Spleen (tissue), 11 donors: ENCODE measurements at regions not wholly inside any gene's neighbourhood (a gene's known extent, or its start where the extent isn't known, plus 50 kb on each side); places are given as distances from the start of the nearest gene placed in this dataset.
A peak's percentile ranks its signal among the peaks of the same experiment; 100 is the strongest.

Experiments
- DNase-seq: peaks from one replicate; pipeline ENCODE4 v3.0.0-alpha.2; 2020
- H3K27ac ChIP-seq, 8 donors: fragments of 200-600 bp; sonication (generic) in 7 of 8; 1 replicate in 4 of 8; 2 replicates in 4 of 8; pipeline versions ENCODE4 v1.5.0 to v1.8.0; 2016 to 2021; ENCODE audit warnings: inconsistent platforms in 4 of 8, mild to moderate bottlenecking in 4 of 8, moderate library complexity in 1 of 8
- H3K27me3 ChIP-seq, 7 donors: fragments of 200-600 bp; sonication (generic) in 6 of 7; replicated peaks in 1 of 7; 1 replicate in 4 of 7; 2 replicates in 3 of 7; pipeline versions ENCODE4 v1.5.0 to v1.8.0; 2016 to 2021; ENCODE audit warnings: inconsistent platforms in 3 of 7, mild to moderate bottlenecking in 1 of 7
- H3K36me3 ChIP-seq, 6 donors: fragments of 200-600 bp; sonication (generic) in 5 of 6; 1 replicate in 4 of 6; 2 replicates in 2 of 6; pipeline versions ENCODE4 v1.5.0 to v1.8.0; 2016 to 2021; ENCODE audit warnings: inconsistent platforms in 2 of 6
- H3K4me1 ChIP-seq, 6 donors: fragments of 200-600 bp; sonication (generic) in 5 of 6; 1 replicate in 3 of 6; 2 replicates in 3 of 6; pipeline versions ENCODE4 v1.5.0 to v1.8.0; 2016 to 2021; ENCODE audit warnings: inconsistent platforms in 3 of 6
- H3K4me3 ChIP-seq, 8 donors: fragments of 200-600 bp; sonication (generic) in 7 of 8; 1 replicate in 4 of 8; 2 replicates in 4 of 8; pipeline versions ENCODE4 v1.5.0 to v1.8.0; 2016 to 2021; ENCODE audit warnings: inconsistent platforms in 4 of 8, mild to moderate bottlenecking in 4 of 8, moderate library complexity in 2 of 8
- H3K9me3 ChIP-seq, 8 donors: fragments of 200-600 bp; sonication (generic) in 7 of 8; 1 replicate in 4 of 8; 2 replicates in 4 of 8; pipeline versions ENCODE4 v1.5.0 to v1.8.0; 2016 to 2021; ENCODE audit warnings: inconsistent platforms in 4 of 8
- CTCF ChIP-seq, 11 experiments: fragments of 200-600 bp in 7 of 11; fragments of 450-650 bp in 4 of 11; sonication (generic) in 4 of 11; IDR thresholded peaks in 8 of 11; conservative IDR thresholded peaks in 3 of 11; 1 replicate in 7 of 11; 2 replicates in 4 of 11; pipeline versions ENCODE4 v1.4.0 to v1.8.0; 2016 to 2021; ENCODE audit warnings: antibody characterized with exemption in 11 of 11, inconsistent platforms in 4 of 11, mild to moderate bottlenecking in 1 of 11
- POLR2A ChIP-seq, 3 donors: fragments of 450-650 bp; IDR thresholded peaks; one replicate each; pipeline ENCODE4 v1.5.1; 2017; ENCODE audit warnings: antibody characterized with exemption in 3 of 3, mild to moderate bottlenecking in 1 of 3
- POLR2AphosphoS5 ChIP-seq, 3 donors: sonication (generic); formaldehyde crosslinking; IDR thresholded peaks; one replicate each; pipeline ENCODE4 v1.5.1; 2017; ENCODE audit warnings: antibody characterized with exemption in 3 of 3
- WGBS, 5 donors: extraction: QIAGEN DNeasy Blood & Tissue Kit in 3 of 5; methylation state at CpG; one replicate each; pipeline versions ENCODE4 v1.1.5 to v1.1.7; 2013 to 2018; 5-methylcytosine and 5-hydroxymethylcytosine counted together
- intact Hi-C: fragments of 100-400 bp; cut with DNase I; formaldehyde crosslinking; loops from one replicate; pipeline ENCODE4 v1.15.0; 2023; ENCODE audit warnings: low total_unique reads
- donor health status: healthy with polysubstance abuse.
- donor health status: DM: no; HTN: no; CAD: no; lungs with moderate emphysema.
- donor health status: DM: no; HTN: no; CAD: no.
- donor health status: Bipolar disorder and iron deficiency.
- donor health status: healthy.
- donor health status: DM: no; HTN: no; CAD: no.
- donor health status: DM: yes; HTN: yes; CAD: no.

- intact Hi-C loops, result no loop called here
- 88 to 94% (median 91%) methylated on average over 23 to 24 of the region's 24 CpGs for WGBS, 5 donors
- Histone ChIP-seq H3K27me3 (peaks cover 0 to 23% (median 0%) of the 10 kb centered on the region in 7 donors), H3K4me1 (peaks cover 18 to 58% (median 50%) of the 10 kb centered on the region in 6 donors), H3K9me3 (no peaks in the 10 kb centered on the region), H3K4me3 (no peak overlapping the region), H3K27ac (no peak overlapping the region), H3K36me3 (no peaks in the 10 kb centered on the region)
- TF ChIP-seq CTCF (IDR thresholded peaks at IDR 0.05 in 8 of 11, conservative IDR thresholded peaks at IDR 0.05 in 3 of 11) (no peak), POLR2AphosphoS5 (IDR thresholded peaks at IDR 0.05) (no peak), POLR2A (IDR thresholded peaks at IDR 0.05) (no peak)
- peak; percentile 56 for DNase-seq
These were observed 117.8 kb downstream of the METRNL start for GRCh38 chr17:83196973-83197880.

DNA sequence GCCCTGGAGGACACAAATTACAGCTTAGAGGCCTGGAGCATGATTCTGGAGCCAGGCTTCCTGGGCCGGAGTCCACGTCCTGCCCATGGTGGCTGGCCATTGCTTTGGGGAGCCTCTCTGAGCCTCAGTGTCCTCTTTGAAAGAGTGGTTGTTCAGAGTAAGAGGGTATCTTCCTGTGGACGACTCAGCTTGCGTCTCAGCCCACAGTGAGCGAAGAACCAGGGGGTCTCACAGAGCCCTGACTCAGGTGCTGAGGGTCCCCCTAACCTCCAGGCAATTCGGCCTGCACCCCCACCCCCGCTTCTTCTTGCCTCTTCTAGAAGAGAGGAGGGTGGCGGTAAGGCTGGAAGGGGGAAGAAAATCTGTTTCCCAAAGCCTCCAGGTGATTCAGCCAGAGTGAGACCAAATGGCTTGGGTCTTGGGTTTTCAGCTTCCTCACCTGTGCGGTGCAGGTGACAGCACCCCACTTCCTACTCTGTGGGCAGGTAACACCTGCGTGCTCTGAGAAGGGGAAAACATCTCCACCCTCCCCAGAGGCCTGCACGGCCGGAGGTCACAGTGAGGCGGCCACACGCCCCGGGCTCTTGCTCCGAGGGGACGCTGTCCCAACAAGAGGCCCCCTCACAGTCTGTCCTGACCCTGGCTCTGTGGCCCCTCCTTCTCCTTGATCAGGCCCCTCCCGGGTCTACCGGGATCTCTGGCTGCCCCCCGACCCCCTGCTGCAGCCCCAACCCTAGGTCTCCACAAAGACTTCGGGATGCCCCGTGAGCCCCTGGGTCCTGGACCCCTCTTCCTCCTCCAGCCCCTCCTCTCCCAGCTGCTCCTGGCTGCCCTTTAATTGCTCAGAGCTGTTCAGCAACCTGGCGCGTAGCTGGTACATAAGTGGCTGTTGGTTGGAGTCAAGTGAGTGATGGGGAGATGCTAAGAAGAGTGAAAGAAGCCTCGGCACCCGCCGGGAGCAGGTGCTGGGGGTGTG lies 119.2 kb downstream of the METRNL start:
- TF ChIP-seq POLR2A (IDR thresholded peaks at IDR 0.05) (no peak), POLR2AphosphoS5 (IDR thresholded peaks at IDR 0.05) (no peak), CTCF (IDR thresholded peaks at IDR 0.05 in 8 of 11, conservative IDR thresholded peaks at IDR 0.05 in 3 of 11) (no peak)
- Histone ChIP-seq H3K27ac (peak overlapping the region; percentile 79 to 97 (median 92)), H3K4me1 (peaks cover 18 to 69% (median 55%) of the 10 kb centered on the region in 6 donors), H3K9me3 (no peaks in the 10 kb centered on the region), H3K27me3 (peaks cover 0 to 20% (median 0%) of the 10 kb centered on the region in 7 donors), H3K4me3 (peak overlapping the region in 5 of 8 donors; percentile 23 to 64 (median 26)), H3K36me3 (no peaks in the 10 kb centered on the region)
- intact Hi-C loops, result no loop called here
- 62 to 70% (median 63%) methylated on average over 26 to 27 of the region's 27 CpGs for WGBS, 5 donors
- DNase-seq, result peak; percentile 82

- Histone ChIP-seq H3K36me3 (no peaks in the 10 kb centered on the region), H3K9me3 (no peaks in the 10 kb centered on the region), H3K27me3 (peaks cover 0 to 12% (median 0%) of the 10 kb centered on the region in 7 donors), H3K4me3 (peak overlapping the region in 6 of 8 donors; percentile 23 to 64 (median 25)), H3K27ac (peak overlapping the region; percentile 79 to 97 (median 92)), H3K4me1 (peaks cover 18 to 67% (median 51%) of the 10 kb centered on the region in 6 donors)
- WGBS, 5 donors, result 10 to 13% (median 12%) methylated on average over 17 to 23 of the region's 23 CpGs
- TF ChIP-seq CTCF (IDR thresholded peaks at IDR 0.05 in 8 of 11, conservative IDR thresholded peaks at IDR 0.05 in 3 of 11) (no peak), POLR2AphosphoS5 (IDR thresholded peaks at IDR 0.05) (peak; percentile 68 to 89 (median 82)), POLR2A (IDR thresholded peaks at IDR 0.05) (no peak)
- peak; percentile 94 for DNase-seq
- intact Hi-C loops, result no loop called here
These were observed 120.2 kb downstream of the METRNL start for GRCh38 chr17:83199500-83200201.
